Activated T-cell treated with anti-CD3 and anti-CD28 coated beads, Interleukin-2, amount 50 U/mL, for 72 hours (primary cell): ENCODE measurements at regions not wholly inside any gene's neighbourhood (a gene's known extent, or its start where the extent isn't known, plus 50 kb on each side); places are given as distances from the start of the nearest gene placed in this dataset.

Experiments
- ATAC-seq, 2 donors: fragments of 150-1000 bp; cut with Tn5 transposase; replicated peaks in 1 of 2; 2 replicates each; pipeline ENCODE4 v1.10.0; 2021; ENCODE audit warnings: moderate library complexity in 2 of 2, mild to moderate bottlenecking in 1 of 2
- DNase-seq, 2 donors: peaks; one replicate each; pipeline ENCODE4 v3.0.0; 2021 to 2022; ENCODE audit warnings: mixed read lengths in 1 of 2
- H3K27ac Mint-ChIP-seq: one replicate; pipeline ENCODE4 v1.8.0; 2022; ENCODE audit warnings: mild to moderate bottlenecking, moderate library complexity, mixed read lengths
- H3K27me3 Mint-ChIP-seq: one replicate; pipeline ENCODE4 v1.8.0; 2022; ENCODE audit warnings: low read depth, mixed read lengths
- H3K36me3 Mint-ChIP-seq, 2 donors: one replicate each; pipeline ENCODE4 v1.8.0; 2022; ENCODE audit warnings: mixed read lengths in 2 of 2, mild to moderate bottlenecking in 1 of 2; ENCODE audit not compliant: insufficient read depth in 2 of 2
- H3K4me1 Mint-ChIP-seq: one replicate; pipeline ENCODE4 v1.8.0; 2022; ENCODE audit warnings: low read depth, mixed read lengths
- H3K4me3 Mint-ChIP-seq, 2 donors: one replicate each; pipeline ENCODE4 v1.8.0; 2022; ENCODE audit warnings: mild to moderate bottlenecking in 2 of 2, mixed read lengths in 2 of 2, moderate library complexity in 2 of 2
- H3K9me3 Mint-ChIP-seq, 2 donors: one replicate each; pipeline ENCODE4 v1.8.0; 2022; ENCODE audit warnings: mixed read lengths in 2 of 2

DNA sequence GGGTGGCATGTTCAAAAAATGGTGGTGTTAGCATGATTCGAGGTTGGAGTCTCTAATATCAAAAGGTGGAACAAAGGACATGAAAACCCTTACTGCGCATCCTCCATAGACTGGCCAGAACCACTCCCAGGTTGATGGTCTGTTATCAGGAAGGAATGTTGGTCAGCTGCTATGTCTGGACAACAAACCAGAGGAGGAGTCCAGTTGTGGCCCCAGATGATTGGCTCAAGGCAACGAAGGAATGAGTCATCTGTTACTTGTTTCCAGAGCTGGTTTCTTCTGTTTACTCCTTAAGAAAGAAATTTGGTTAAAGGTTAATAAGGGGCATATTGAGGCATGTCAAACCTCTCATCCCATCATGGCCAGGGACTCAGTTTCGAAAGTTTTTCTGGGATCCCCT is 56.8 kb upstream of the GRIA4 start:
- no peak overlapping the region for H3K27ac Mint-ChIP-seq
- H3K4me1 Mint-ChIP-seq, result no peaks in the 10 kb centered on the region
- no peaks in the 10 kb centered on the region for H3K9me3 Mint-ChIP-seq
- H3K27me3 Mint-ChIP-seq, result no peaks in the 10 kb centered on the region
- no peak overlapping the region for H3K4me3 Mint-ChIP-seq
- DNase-seq (no peak), ATAC-seq (no peak)
- H3K36me3 Mint-ChIP-seq, result no peaks in the 10 kb centered on the region

DNA sequence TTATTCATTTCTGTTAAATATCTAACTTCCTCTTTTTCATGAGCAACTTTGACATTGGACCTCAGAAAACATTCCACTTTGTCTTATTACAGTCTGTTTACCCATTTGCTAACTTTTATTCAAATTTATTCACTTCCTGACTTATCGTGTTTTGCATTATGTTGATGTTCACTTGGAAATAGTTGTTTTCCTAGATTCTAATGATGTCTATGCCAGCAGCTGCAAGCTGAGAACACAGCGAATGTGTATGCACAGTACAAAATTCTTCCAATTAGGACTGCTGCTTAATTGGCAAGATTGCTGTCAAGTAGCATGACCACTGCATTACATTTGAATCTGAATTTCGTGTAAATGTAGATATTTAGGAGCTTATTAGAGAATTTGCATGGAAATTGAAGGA is 61.5 kb upstream of the GRIA4 start:
- no peaks in the 10 kb centered on the region for H3K9me3 Mint-ChIP-seq
- no peaks in the 10 kb centered on the region for H3K27me3 Mint-ChIP-seq
- H3K36me3 Mint-ChIP-seq, result no peaks in the 10 kb centered on the region
- ATAC-seq, result no peak
- H3K27ac Mint-ChIP-seq, result no peak overlapping the region
- no peak for DNase-seq
- H3K4me3 Mint-ChIP-seq, result no peak overlapping the region
- no peaks in the 10 kb centered on the region for H3K4me1 Mint-ChIP-seq

DNA sequence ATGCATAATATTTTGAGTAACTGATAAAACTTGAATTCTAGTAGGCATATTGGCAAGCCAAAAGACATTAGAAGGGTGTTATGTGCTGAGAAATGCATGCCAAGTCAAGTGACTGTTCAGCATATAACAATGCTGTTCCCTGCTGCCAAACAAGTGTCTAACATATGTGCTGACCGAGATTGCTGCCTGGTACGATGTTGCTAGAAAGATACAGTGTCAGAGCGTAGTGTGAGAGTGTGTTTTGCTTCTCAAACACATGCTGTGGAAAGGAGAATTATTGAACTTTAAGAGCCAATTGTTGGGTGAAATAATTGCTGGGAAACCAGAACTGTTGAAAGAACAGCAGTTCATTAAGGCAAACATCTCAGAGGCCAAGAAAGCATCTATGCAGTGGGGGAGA is 71.3 kb upstream of the GRIA4 start:
- ATAC-seq (no peak), DNase-seq (no peak)
- Mint-ChIP-seq H3K4me3 (no peak overlapping the region), H3K4me1 (no peaks in the 10 kb centered on the region), H3K27me3 (no peaks in the 10 kb centered on the region), H3K9me3 (no peaks in the 10 kb centered on the region), H3K27ac (no peak overlapping the region), H3K36me3 (no peaks in the 10 kb centered on the region)

DNA sequence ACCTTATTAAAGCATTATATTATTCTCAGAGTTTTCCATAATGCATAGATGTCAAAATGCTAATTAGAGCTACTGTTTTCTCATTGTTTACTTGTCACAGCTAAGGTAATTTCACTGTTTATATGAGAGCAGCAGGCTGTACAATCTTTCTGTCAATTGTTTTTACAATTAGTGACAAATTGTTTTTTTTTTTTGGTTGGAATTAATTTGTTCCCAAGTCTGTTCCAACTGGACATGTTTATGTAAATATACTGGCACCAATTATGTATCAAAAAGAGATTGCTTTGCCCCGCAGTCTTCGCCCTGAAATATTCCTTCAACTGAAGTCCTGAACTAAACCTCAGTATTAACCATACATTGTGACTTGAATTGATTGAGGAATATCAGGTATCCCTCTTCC is 72.3 kb upstream of the GRIA4 start:
- H3K4me1 Mint-ChIP-seq, result no peaks in the 10 kb centered on the region
- no peak for ATAC-seq
- H3K4me3 Mint-ChIP-seq, result no peak overlapping the region
- no peak for DNase-seq
- H3K27me3 Mint-ChIP-seq, result no peaks in the 10 kb centered on the region
- no peaks in the 10 kb centered on the region for H3K9me3 Mint-ChIP-seq
- H3K36me3 Mint-ChIP-seq, result no peaks in the 10 kb centered on the region
- H3K27ac Mint-ChIP-seq, result no peak overlapping the region

DNA sequence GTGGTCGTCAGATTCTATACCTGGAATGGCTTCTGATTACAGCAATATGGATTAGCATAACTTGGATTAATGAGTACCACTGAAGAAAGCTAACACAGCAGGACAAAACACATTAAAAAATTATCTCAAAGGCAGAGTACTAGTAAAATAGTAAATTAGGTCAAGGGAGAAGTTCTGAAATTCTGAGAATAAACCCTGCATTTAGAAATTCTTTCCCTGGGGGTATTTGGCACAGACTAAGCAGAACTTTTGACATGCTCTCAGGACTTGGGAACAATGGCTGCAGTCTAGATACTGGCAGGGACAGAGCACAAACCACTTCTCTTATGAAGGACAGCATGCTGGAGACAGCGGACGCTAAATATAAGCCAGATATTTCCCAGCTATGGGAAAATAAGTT is 85.6 kb upstream of the GRIA4 start:
- peaks cover 0 to 2% of the 10 kb centered on the region in 2 donors for H3K9me3 Mint-ChIP-seq
- ATAC-seq, result no peak
- H3K4me3 Mint-ChIP-seq, result no peak overlapping the region
- H3K36me3 Mint-ChIP-seq, result no peaks in the 10 kb centered on the region
- no peak overlapping the region for H3K27ac Mint-ChIP-seq
- DNase-seq, result no peak
- H3K4me1 Mint-ChIP-seq, result no peaks in the 10 kb centered on the region
- H3K27me3 Mint-ChIP-seq, result no peaks in the 10 kb centered on the region

DNA sequence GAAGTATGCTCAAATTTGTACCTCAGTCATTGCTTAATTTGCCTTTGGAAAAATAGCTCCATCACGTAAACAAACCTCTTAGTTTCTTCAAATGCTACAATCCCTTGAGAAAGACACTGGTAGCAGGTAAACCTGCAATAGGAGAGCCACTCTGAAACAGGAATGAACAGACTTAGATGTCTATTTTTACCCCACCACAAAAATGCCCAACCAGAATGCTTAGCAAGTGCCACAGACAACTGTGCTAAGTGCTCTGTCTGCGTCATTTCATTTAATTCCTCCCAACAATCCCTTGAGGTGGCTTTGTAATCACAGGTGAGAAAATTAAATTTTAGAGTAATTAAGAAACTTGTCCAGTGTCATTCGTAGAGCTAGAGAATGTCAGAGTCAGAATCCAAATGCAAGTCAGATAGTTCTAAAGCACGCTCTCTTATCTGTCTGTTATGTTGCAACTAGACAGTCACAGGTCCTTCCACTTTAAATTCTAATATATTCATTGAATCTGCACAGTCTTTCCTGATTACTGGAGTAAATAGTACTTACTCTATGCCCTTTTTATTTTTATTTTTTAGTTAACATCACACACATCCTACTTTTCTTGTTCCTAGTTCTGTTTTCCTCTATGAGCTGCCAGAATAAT is 89.0 kb upstream of the GRIA4 start:
- no peaks in the 10 kb centered on the region for H3K4me1 Mint-ChIP-seq
- no peak overlapping the region for H3K4me3 Mint-ChIP-seq
- DNase-seq (no peak), ATAC-seq (no peak)
- H3K9me3 Mint-ChIP-seq, result peaks cover 0 to 2% of the 10 kb centered on the region in 2 donors
- H3K27ac Mint-ChIP-seq, result no peak overlapping the region
- H3K36me3 Mint-ChIP-seq, result no peaks in the 10 kb centered on the region
- H3K27me3 Mint-ChIP-seq, result no peaks in the 10 kb centered on the region

DNA sequence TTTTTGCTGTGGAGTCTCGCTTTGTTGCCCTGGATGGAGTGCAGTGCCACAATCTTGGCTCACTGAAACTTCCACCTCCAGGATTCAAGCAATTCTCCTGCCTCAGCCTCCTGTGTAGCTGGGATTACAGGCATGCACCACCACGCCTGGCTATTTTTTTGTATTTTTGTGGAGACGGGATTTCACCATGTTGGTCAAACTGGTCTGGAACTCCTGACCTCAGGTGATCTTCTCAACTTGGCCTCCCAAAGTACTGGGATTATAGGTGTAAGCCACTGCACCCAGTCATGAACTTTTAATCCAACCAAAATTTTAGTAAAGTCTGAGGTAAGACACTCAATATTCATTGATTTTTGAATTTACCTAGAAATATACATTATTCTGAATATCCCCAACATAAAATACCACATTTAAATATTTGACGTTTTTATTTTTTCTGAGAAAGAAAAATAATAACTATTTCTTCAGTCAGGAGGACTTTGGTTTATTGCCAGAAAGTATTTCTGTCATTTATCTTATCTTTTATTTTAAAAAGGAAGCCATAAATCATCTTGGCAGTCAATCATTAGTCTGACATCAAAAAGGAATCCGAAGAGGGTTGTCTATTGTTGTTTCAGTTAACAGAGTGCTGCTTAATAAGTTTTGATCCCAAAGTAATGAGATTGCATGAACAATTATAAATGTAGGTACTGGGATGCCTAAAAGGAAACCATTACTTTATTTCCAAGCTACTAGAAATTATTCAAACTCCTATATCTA is 102.2 kb upstream of the GRIA4 start:
- Mint-ChIP-seq H3K9me3 (no peaks in the 10 kb centered on the region), H3K36me3 (no peaks in the 10 kb centered on the region)
- ATAC-seq, result no peak

DNA sequence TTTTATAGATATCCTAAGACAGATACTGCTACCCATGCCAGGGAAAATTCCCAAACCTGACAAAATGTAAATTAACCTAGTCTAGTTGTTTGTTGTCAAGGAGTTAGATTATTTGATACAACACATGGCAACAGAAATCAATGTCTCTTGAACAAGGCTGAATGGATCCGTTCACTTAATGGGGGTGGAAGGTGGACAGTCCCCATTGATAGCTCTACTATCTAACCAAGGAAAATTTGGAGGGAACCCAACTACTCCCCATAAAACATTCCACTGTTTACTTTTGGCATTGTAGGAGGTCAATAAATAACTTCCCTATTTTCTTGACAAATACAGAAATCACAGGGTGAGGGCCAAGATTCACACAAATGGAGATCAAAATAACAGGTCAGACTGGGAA is 117.9 kb upstream of the GRIA4 start:
- Mint-ChIP-seq H3K27ac (no peak overlapping the region), H3K27me3 (no peaks in the 10 kb centered on the region), H3K4me3 (no peak overlapping the region), H3K9me3 (peaks cover 0 to 1% of the 10 kb centered on the region in 2 donors), H3K4me1 (no peaks in the 10 kb centered on the region), H3K36me3 (no peaks in the 10 kb centered on the region)
- ATAC-seq, result no peak
- no peak for DNase-seq

More for the DNA sequence above, 102.2 kb upstream of the GRIA4 start:
- Mint-ChIP-seq H3K4me3 (no peak overlapping the region), H3K27me3 (peaks cover 5% of the 10 kb centered on the region), H3K27ac (no peak overlapping the region), H3K4me1 (no peaks in the 10 kb centered on the region)
- no peak for DNase-seq

DNA sequence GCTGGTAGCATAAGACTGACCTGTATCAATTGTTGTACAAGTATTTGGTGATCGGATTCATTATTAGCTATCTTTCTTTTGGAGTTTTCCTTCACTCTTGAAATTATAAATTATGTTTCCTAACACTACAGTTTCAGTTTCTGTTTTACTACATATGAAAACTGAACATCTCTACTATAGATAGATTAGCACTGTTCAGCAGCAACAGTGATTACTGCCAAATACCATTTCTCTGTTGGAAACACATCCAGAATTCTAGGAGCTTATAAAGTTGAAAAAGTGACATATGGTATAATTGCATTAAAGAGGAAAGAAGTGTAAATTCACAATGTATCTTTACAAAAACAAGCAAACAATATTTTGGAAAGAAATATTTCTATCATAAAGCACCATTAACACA is 118.5 kb upstream of the GRIA4 start:
- no peak for DNase-seq
- no peaks in the 10 kb centered on the region for H3K36me3 Mint-ChIP-seq

DNA sequence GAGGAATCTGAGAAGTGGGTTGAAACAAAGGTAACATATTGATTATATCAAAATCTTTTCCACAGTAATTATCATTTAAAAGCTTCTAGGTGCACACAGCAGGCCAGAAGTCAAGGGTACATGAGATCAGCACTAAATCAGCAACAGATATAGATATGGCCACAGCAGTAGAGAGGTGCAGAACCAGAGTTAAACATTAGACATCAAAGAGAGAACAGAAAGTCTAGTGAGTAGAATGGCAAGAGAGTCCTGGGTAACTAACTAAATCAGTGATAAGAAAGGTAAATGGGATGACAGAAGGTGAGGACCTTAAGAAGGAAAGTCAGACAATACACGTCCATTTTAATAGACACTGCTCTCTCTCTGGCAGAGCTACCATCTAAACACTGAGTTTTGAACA is 119.5 kb upstream of the GRIA4 start:
- H3K4me1 Mint-ChIP-seq, result no peaks in the 10 kb centered on the region
- H3K36me3 Mint-ChIP-seq, result no peaks in the 10 kb centered on the region
- no peak for ATAC-seq
- no peak for DNase-seq
- H3K27me3 Mint-ChIP-seq, result peaks cover 6% of the 10 kb centered on the region
- H3K27ac Mint-ChIP-seq, result no peak overlapping the region
- peaks cover 1 to 2% of the 10 kb centered on the region in 2 donors for H3K9me3 Mint-ChIP-seq
- no peak overlapping the region for H3K4me3 Mint-ChIP-seq

More for the DNA sequence above, 118.5 kb upstream of the GRIA4 start:
- Mint-ChIP-seq H3K4me3 (no peak overlapping the region), H3K27me3 (no peaks in the 10 kb centered on the region), H3K9me3 (peaks cover 1 to 2% of the 10 kb centered on the region in 2 donors), H3K4me1 (no peaks in the 10 kb centered on the region), H3K27ac (no peak overlapping the region)
- ATAC-seq, result no peak

DNA sequence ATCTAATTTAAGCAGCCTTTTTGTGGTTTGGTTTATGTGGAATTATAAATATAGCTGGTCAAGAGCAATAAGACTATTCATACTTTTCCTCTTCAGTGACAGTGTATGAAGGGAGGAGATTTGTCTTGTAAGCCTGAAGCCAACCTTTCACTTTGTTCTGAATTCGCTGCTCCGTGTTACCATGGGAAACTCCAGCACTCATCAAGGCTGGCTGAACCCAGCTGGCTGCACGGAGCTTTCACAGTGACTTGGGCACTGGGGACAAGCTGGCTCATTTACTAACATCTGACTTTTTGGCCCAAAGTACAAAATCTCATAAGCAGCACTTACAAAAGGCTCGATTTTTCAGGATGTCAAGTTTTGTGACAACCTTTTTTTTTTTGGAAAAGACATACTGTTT is 120.4 kb upstream of the GRIA4 start:
- ATAC-seq (no peak), DNase-seq (no peak)
- Mint-ChIP-seq H3K36me3 (no peaks in the 10 kb centered on the region), H3K9me3 (peaks cover 1 to 2% of the 10 kb centered on the region in 2 donors), H3K27ac (no peak overlapping the region), H3K4me1 (no peaks in the 10 kb centered on the region), H3K27me3 (peaks cover 6% of the 10 kb centered on the region), H3K4me3 (no peak overlapping the region)

DNA sequence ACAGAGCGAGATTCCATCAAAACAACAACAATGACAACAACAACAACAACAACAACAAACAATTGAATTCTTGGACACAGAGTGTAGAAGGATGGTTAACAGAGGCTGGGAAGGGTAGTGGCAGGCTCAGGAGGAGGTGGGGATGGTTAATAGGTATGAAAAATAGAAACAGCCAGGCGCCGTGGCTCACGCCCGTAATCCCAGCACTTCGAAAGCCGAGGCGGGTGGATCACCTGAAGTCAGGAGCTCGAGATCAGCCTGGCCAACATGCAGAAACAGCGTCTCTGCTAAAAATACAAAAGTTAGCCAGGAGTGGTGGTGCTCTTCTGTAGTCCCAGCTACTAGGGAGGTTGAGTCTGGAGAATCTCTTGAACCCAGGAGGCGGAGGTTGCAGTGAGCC is 122.9 kb upstream of the GRIA4 start:
- no peak for ATAC-seq
- no peaks in the 10 kb centered on the region for H3K4me1 Mint-ChIP-seq

DNA sequence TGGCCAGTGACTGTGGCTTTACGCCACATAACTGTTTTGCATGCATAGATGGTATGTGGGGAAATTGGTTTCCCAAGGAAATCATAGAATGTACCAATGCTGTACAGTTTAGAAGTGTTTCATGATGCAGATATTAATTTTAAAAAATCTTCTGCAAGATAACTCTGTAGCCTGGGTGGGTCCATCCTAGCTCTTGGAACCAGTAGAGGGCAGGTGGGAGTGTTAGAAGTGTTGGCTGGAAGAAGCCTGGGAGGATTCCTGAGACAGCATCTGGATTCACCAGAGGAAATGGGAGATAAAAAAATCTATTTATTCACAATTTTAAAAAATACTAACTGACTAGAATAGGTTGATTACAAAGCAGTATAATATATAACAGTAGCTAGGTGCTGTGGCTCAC is 139.9 kb upstream of the GRIA4 start:
- Mint-ChIP-seq H3K9me3 (no peaks in the 10 kb centered on the region), H3K27ac (no peak overlapping the region), H3K27me3 (no peaks in the 10 kb centered on the region), H3K36me3 (no peaks in the 10 kb centered on the region), H3K4me1 (no peaks in the 10 kb centered on the region), H3K4me3 (no peak overlapping the region)
- ATAC-seq, result no peak
- DNase-seq, result no peak

More for the DNA sequence above, 122.9 kb upstream of the GRIA4 start:
- Mint-ChIP-seq H3K27me3 (peaks cover 6% of the 10 kb centered on the region), H3K36me3 (no peaks in the 10 kb centered on the region), H3K27ac (no peak overlapping the region), H3K9me3 (peaks cover 2 to 3% of the 10 kb centered on the region in 2 donors), H3K4me3 (no peak overlapping the region)
- DNase-seq, result no peak

DNA sequence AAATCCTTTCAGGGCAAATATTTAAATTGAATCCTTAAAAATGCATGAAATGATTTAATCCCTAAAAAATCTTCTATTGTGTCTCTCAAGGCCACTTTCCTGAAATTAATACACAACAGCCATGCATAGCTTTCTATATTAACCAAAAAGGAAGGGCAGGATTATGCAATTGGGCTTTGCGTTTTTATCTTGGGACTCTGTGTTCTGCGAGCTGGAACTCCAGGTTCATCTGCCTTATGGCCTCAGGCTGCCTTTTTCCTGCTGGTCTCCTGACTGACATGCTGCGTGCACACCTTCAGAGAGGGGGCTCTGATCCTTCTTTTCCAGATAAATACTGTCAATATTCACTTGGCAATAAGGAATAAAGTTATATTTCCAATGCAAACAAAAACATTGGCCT is 141.7 kb upstream of the GRIA4 start:
- no peak overlapping the region for H3K4me3 Mint-ChIP-seq

More for the DNA sequence above, 141.7 kb upstream of the GRIA4 start:
- peaks cover 5% of the 10 kb centered on the region for H3K27me3 Mint-ChIP-seq
- ATAC-seq (no peak), DNase-seq (no peak)
- H3K36me3 Mint-ChIP-seq, result no peaks in the 10 kb centered on the region
- H3K4me1 Mint-ChIP-seq, result no peaks in the 10 kb centered on the region
- H3K27ac Mint-ChIP-seq, result no peak overlapping the region
- H3K9me3 Mint-ChIP-seq, result no peaks in the 10 kb centered on the region
